DOHH2 (cell line): ENCODE measurements at regions not wholly inside any gene's neighbourhood (a gene's known extent, or its start where the extent isn't known, plus 50 kb on each side); places are given as distances from the start of the nearest gene placed in this dataset.

Experiments
- H3F3A ChIP-seq: fragments of 200-600 bp; sonication (generic), shearing (Covaris generic); 2 replicates; pipeline ENCODE4 v1.6.0; 2016; ENCODE audit warnings: antibody characterized with exemption, mild to moderate bottlenecking; ENCODE audit not compliant: control insufficient read depth, insufficient read depth
- H3K27ac ChIP-seq: fragments of 200-600 bp; sonication (generic); 2 replicates; pipeline ENCODE4 v1.5.1; 2014; ENCODE audit warnings: low read depth, mild to moderate bottlenecking, low read length, moderate library complexity
- H3K27me3 ChIP-seq: fragments of 200-600 bp; sonication (generic); 2 replicates; pipeline ENCODE4 v1.6.1; 2014; ENCODE audit warnings: mild to moderate bottlenecking, low read length, mixed read lengths; ENCODE audit not compliant: control insufficient read depth
- H3K36me3 ChIP-seq: fragments of 200-600 bp; sonication (generic); 2 replicates; pipeline ENCODE4 v1.6.1; 2014; ENCODE audit warnings: mild to moderate bottlenecking, low read length, moderate library complexity, mixed read lengths; ENCODE audit not compliant: control insufficient read depth
- H3K4me1 ChIP-seq: fragments of 200-600 bp; sonication (generic); 2 replicates; pipeline ENCODE4 v1.6.1; 2014; ENCODE audit warnings: mild to moderate bottlenecking, low read length, mixed read lengths; ENCODE audit not compliant: control insufficient read depth
- H3K4me2 ChIP-seq: fragments of 200-600 bp; sonication (generic); 2 replicates; pipeline ENCODE4 v1.6.0; 2014; ENCODE audit warnings: mild to moderate bottlenecking, low read length, moderate library complexity
- H3K4me3 ChIP-seq: fragments of 200-600 bp; sonication (generic); 2 replicates; pipeline ENCODE4 v1.5.1; 2014; ENCODE audit warnings: mild to moderate bottlenecking, low read length, mixed read lengths
- H3K79me2 ChIP-seq: fragments of 200-600 bp; sonication (generic); 2 replicates; pipeline ENCODE4 v1.6.1; 2014; ENCODE audit warnings: mild to moderate bottlenecking, low read length, mixed read lengths; ENCODE audit not compliant: control insufficient read depth
- H3K9me2 ChIP-seq: fragments of 200-600 bp; sonication (generic); replicated peaks from 2 replicates; pipeline ENCODE4 v1.6.1; 2014; ENCODE audit warnings: mild to moderate bottlenecking, low read length, mixed read lengths; ENCODE audit not compliant: control insufficient read depth
- H3K9me3 ChIP-seq: fragments of 200-600 bp; sonication (generic); 2 replicates; pipeline ENCODE4 v1.6.1; 2014; ENCODE audit warnings: antibody characterized with exemption, low read length, mixed read lengths; ENCODE audit not compliant: control insufficient read depth, insufficient read depth
- H4K20me1 ChIP-seq: fragments of 200-600 bp; sonication (generic); 2 replicates; pipeline ENCODE4 v1.6.0; 2014; ENCODE audit warnings: low read depth, mild to moderate bottlenecking, antibody characterized with exemption, low read length, moderate library complexity; ENCODE audit not compliant: control insufficient read depth, insufficient read depth
- CTCF ChIP-seq: fragments of 200-600 bp; sonication (generic); IDR thresholded peaks from one replicate; pipeline ENCODE4 v1.5.1; 2014; ENCODE audit warnings: antibody characterized with exemption, mild to moderate bottlenecking, low read depth, low read length; ENCODE audit not compliant: poor library complexity, severe bottlenecking
- EZH2phosphoT487 ChIP-seq: fragments of 200-600 bp; sonication (generic); IDR thresholded peaks from 2 replicates; pipeline ENCODE4 v1.6.1; 2017; ENCODE audit warnings: borderline replicate concordance, mild to moderate bottlenecking, antibody characterized with exemption, low read length, moderate library complexity, mixed read lengths

- Histone ChIP-seq H3K9me2 (no peaks in the 10 kb centered on the region), H4K20me1 (no peaks in the 10 kb centered on the region), H3K4me3 (no peak overlapping the region), H3K4me1 (no peaks in the 10 kb centered on the region), H3K9me3 (no peaks in the 10 kb centered on the region), H3K36me3 (no peaks in the 10 kb centered on the region), H3K79me2 (no peaks in the 10 kb centered on the region), H3F3A (no peaks in the 10 kb centered on the region), H3K4me2 (no peak overlapping the region), H3K27me3 (no peaks in the 10 kb centered on the region), H3K27ac (no peak overlapping the region)
- no peak for TF ChIP-seq CTCF
- TF ChIP-seq EZH2phosphoT487, result no peak
These were observed 321.7 kb upstream of the PFKP start for GRCh38 chr10:2745666-2746065.

GRCh38 chr10:2744547-2745200 lies 322.7 kb upstream of the PFKP start:
- no peaks in the 10 kb centered on the region for H3K9me2 ChIP-seq
- H3K4me1 ChIP-seq, result no peaks in the 10 kb centered on the region
- no peak overlapping the region for H3K4me2 ChIP-seq
- no peaks in the 10 kb centered on the region for H3K79me2 ChIP-seq
- no peak overlapping the region for H3K4me3 ChIP-seq
- H3F3A ChIP-seq, result no peaks in the 10 kb centered on the region
- no peaks in the 10 kb centered on the region for H3K27me3 ChIP-seq
- no peaks in the 10 kb centered on the region for H3K36me3 ChIP-seq
- TF ChIP-seq EZH2phosphoT487, result no peak
- no peak for TF ChIP-seq CTCF
- H3K27ac ChIP-seq, result no peak overlapping the region
- H4K20me1 ChIP-seq, result no peaks in the 10 kb centered on the region
- no peaks in the 10 kb centered on the region for H3K9me3 ChIP-seq

- no peaks in the 10 kb centered on the region for H3K36me3 ChIP-seq
- no peak for TF ChIP-seq CTCF
- TF ChIP-seq EZH2phosphoT487, result no peak
- no peaks in the 10 kb centered on the region for H4K20me1 ChIP-seq
- H3K9me3 ChIP-seq, result no peaks in the 10 kb centered on the region
- H3F3A ChIP-seq, result no peaks in the 10 kb centered on the region
- no peak overlapping the region for H3K27ac ChIP-seq
- no peak overlapping the region for H3K4me2 ChIP-seq
- H3K4me3 ChIP-seq, result no peak overlapping the region
- H3K79me2 ChIP-seq, result no peaks in the 10 kb centered on the region
- no peaks in the 10 kb centered on the region for H3K4me1 ChIP-seq
- no peaks in the 10 kb centered on the region for H3K27me3 ChIP-seq
- H3K9me2 ChIP-seq, result no peaks in the 10 kb centered on the region
These were observed 332.7 kb upstream of the PFKP start for GRCh38 chr10:2734603-2735002.
